SK-N-SH treated with all-trans-retinoic acid at 6 μM for 48 hours (cell line): ENCODE measurements at regions not wholly inside any gene's neighbourhood (a gene's known extent, or its start where the extent isn't known, plus 50 kb on each side); places are given as distances from the start of the nearest gene placed in this dataset.

Source experiments
- ARNTL ChIP-seq: fragments of 450-650 bp; formaldehyde crosslinking; IDR thresholded peaks from 2 replicates; pipeline ENCODE4 v1.5.0; 2020; ENCODE audit warnings: low read depth, mild to moderate bottlenecking, moderate library complexity, borderline replicate concordance
- CREB5 ChIP-seq: fragments of 250-450 bp; sonication (Bioruptor Pico); IDR thresholded peaks from 2 replicates; pipeline ENCODE4 v1.5.1; 2020; ENCODE audit warnings: low read depth, mild to moderate bottlenecking, moderate library complexity
- PATZ1 ChIP-seq: fragments of 250-450 bp; sonication (Bioruptor Pico); IDR thresholded peaks from 2 replicates; pipeline ENCODE4 v1.8.0; 2020; ENCODE audit warnings: mild to moderate bottlenecking, moderate library complexity, borderline replicate concordance
- RARB ChIP-seq: fragments of 250-450 bp; sonication (Bioruptor Pico); IDR thresholded peaks from 2 replicates; pipeline ENCODE4 v1.8.0; 2021; ENCODE audit warnings: mild to moderate bottlenecking, moderate library complexity
- SNAI2 ChIP-seq: fragments of 250-450 bp; sonication (Bioruptor Pico); IDR thresholded peaks from 2 replicates; pipeline ENCODE4 v1.5.0; 2020; ENCODE audit warnings: mild to moderate bottlenecking, moderate library complexity
- TCF4 ChIP-seq: fragments of 250-450 bp; sonication (Bioruptor Pico); IDR thresholded peaks from 2 replicates; pipeline ENCODE4 v1.8.0; 2021; ENCODE audit warnings: mild to moderate bottlenecking, moderate library complexity, borderline replicate concordance

GRCh38 chr2:22878121-22878520 is 506.9 kb upstream of the KLHL29 start:
- TF ChIP-seq SNAI2 (CRISPR knock-in tag): no peak
- no peak for TF ChIP-seq CREB5 (CRISPR knock-in tag)
- TF ChIP-seq PATZ1: no peak
- no peak for TF ChIP-seq RARB (CRISPR knock-in tag)
- TF ChIP-seq ARNTL (CRISPR knock-in tag): no peak
- TF ChIP-seq TCF4 (CRISPR knock-in tag): no peak
